LNCaP clone FGC (cell line): ENCODE measurements at regions not wholly inside any gene's neighbourhood (a gene's known extent, or its start where the extent isn't known, plus 50 kb on each side); places are given as distances from the start of the nearest gene placed in this dataset.

Source experiments
- DNase-seq: peaks from one replicate; pipeline ENCODE4 v3.0.0-alpha.2; 2011; ENCODE audit warnings: low read depth
- H3K4me3 ChIP-seq: 2 replicates; pipeline ENCODE4 v1.5.1; 2011; ENCODE audit warnings: mild to moderate bottlenecking, low read depth, low read length, control low read depth
- CTCF ChIP-seq: IDR thresholded peaks from 2 replicates; pipeline ENCODE4 v1.5.1; 2012; ENCODE audit warnings: mild to moderate bottlenecking; ENCODE audit not compliant: control insufficient read depth, insufficient read depth; ENCODE audit errors: extremely low read depth

DNA sequence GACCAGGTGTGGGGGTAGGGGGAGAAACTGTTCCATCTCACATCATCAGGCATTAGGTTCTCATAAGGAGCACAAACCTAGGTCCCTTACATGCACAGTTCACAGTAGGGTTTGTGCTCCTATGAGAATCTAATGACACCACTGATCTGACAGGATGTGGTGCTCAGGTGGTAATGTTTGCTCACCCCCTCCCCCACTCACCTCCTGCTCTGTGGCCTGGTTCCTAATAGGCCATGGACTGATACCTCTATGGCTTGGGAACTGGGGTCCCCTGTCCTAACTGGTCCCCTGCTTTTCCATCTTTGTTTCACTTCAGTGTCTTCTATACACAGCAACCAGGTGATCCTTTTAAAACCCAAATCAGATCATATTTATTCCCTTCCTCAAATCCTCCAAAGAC lies 267.8 kb downstream of the TNS1 start:
- no peak for TF ChIP-seq CTCF
- no peak for DNase-seq
- no peak overlapping the region for H3K4me3 ChIP-seq

GRCh38 chr2:217733461-217733860 lies 269.3 kb downstream of the TNS1 start:
- DNase-seq: no peak
- TF ChIP-seq CTCF: no peak
- H3K4me3 ChIP-seq: no peak overlapping the region

DNA sequence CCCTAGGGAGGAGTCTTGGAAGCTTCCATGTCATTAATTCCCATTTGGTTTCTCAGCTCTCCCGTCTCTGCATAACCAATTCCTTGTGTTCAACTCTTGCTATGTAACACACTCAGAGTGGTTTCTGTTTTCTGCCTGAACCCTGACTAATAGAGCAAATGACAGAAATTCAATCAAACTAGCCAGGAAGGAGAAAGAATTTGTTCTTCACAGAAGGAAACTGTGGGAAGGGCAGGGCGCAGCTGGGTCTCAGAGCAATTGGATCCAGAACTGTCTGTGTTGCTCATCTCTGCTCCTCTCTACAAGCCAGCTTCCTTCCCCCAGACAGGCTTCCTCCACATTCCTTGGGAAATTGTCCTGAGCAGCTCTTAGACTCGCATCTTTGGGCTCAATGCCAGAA lies 269.8 kb downstream of the TNS1 start:
- DNase-seq: no peak
- no peak overlapping the region for H3K4me3 ChIP-seq
- no peak for TF ChIP-seq CTCF

GRCh38 chr2:217731805-217732204 lies 271.0 kb downstream of the TNS1 start:
- no peak for DNase-seq
- no peak overlapping the region for H3K4me3 ChIP-seq
- no peak for TF ChIP-seq CTCF

DNA sequence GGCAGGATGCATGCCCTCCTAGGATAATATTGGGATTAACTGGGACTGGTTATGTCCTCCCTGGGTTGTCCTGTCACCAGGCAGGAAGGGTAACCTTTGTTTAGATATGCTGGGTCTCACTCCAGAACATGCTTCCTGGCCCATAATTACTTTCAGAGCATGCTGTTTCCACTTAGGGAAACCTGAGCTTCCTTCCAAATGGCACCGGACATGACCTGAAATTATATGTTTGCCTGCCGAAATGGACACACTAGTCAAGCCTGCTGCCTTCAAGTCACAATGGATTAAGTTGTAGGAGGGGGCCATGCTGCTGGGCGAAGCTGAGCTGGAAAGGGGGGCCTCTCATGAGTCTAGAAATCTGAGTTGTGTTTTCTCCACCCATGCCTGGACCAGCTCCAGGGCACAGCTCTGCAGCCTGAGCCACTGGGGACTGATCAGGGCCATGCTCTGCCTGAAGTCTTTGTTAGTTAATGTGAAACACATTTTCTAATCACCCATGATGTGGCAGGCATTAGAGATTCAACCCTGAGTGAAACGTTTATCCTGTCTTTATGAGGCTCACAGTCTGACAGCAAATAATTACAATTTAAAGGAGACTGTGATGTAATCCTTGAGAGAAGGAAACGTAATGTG lies 273.3 kb downstream of the TNS1 start:
- DNase-seq: no peak
- no peak overlapping the region for H3K4me3 ChIP-seq
- TF ChIP-seq CTCF: no peak

DNA sequence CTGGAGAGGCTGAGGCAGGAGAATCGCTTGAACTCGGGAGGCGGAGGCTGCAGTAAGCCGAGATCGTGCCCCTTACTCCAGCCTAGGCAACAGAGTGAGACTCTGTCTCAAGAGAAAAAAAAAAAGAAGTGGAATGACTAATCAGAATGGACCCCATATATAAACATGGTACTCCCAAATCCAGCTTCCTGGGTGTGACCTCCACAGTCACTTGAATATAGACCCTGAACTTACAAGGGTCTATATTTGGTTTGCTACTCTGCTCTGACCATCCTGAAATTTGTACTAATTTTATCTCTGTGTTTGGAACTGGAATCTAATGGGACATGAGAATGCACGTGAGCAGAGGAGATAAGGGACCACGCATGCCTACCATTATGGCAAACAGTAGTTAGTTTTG lies 275.0 kb downstream of the TNS1 start:
- H3K4me3 ChIP-seq: no peak overlapping the region
- TF ChIP-seq CTCF: no peak
- DNase-seq: no peak

DNA sequence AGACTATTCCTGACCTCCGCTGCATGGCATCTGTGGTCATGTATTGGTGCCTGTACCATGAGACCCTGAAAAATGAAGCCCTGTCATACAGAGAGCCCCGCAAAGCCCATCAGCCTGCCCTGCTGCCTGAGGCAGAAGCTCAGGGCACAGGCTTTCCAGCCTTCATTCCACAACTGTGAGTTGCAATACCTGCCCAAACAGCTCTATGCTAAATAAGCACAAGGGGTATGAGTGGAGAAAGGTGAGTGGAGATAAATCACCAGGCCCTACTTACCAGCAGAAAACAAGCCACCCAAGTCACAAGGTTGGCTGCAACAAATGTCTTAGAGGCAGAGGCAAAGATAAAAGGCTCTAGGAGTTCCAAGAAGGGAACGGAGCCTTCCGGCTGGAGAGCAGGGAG lies 277.4 kb downstream of the TNS1 start:
- TF ChIP-seq CTCF: no peak

More for the DNA sequence above, 277.4 kb downstream of the TNS1 start:
- no peak overlapping the region for H3K4me3 ChIP-seq
- no peak for DNase-seq
